ENCODE measurements at regions not wholly inside any gene's neighbourhood (a gene's known extent, or its start where the extent isn't known, plus 50 kb on each side); places are given as distances from the start of the nearest gene placed in this dataset.

GRCh38 chr5:33381243-33381642 lies 59.5 kb upstream of the TARS1 start:
- no peak for TF ChIP-seq CTCF (IDR thresholded peaks at IDR 0.05)
- TF ChIP-seq EP300 (IDR thresholded peaks at IDR 0.05): no peak
- no peak for TF ChIP-seq POLR2A (IDR thresholded peaks at IDR 0.05)
- no peak for TF ChIP-seq POLR2AphosphoS5 (IDR thresholded peaks at IDR 0.05)
